ENCODE measurements at regions not wholly inside any gene's neighbourhood (a gene's known extent, or its start where the extent isn't known, plus 50 kb on each side); places are given as distances from the start of the nearest gene placed in this dataset.
"Not testable (repeated sequence)": the region's sequence is repeated elsewhere in the genome, so short reads cannot be mapped to it uniquely, and the experiment has no call there.

DNA sequence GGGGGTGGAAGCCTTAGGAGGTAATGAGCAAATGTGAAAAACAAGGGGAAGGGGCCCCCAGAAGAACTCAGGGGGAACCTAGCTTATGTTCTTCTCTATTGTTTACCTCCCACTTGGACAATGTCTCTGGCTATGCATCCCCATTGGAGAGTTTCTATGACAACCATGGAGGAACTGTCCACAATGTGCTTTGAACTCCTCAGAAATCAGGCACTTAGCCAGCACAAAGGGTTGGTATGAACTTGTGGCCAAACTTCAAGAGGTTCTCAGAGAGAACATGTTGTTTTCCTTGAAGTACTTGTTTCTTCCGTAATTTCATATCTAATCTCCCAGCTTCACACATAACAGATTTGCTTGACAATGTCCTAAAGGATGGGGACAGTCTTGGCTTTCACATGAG, 202.8 kb upstream of the PELI2 start:
- DNase-seq (ENCODE audit: low spot score): no peak
- no peak for TF ChIP-seq CTCF (IDR thresholded peaks at IDR 0.05; ENCODE audit: extremely low read depth, missing control alignments)

GRCh38 chr14:55919800-55920199, 198.4 kb upstream of the PELI2 start:
- not testable (repeated sequence) for DNase-seq (ENCODE audit: low spot score)

- DNase-seq (ENCODE audit: low spot score): no peak
- TF ChIP-seq CTCF (IDR thresholded peaks at IDR 0.05; ENCODE audit: extremely low read depth, missing control alignments): no peak
These were observed 196.7 kb upstream of the PELI2 start for GRCh38 chr14:55921511-55921910.

- no peak for TF ChIP-seq CTCF (IDR thresholded peaks at IDR 0.05; ENCODE audit: extremely low read depth, missing control alignments)
- no peak for DNase-seq (ENCODE audit: low spot score)
These were observed 192.2 kb upstream of the PELI2 start for GRCh38 chr14:55926007-55926406.

- DNase-seq (ENCODE audit: low spot score): no peak
- no peak for TF ChIP-seq CTCF (IDR thresholded peaks at IDR 0.05; ENCODE audit: extremely low read depth, missing control alignments)
These were observed 191.2 kb upstream of the PELI2 start for GRCh38 chr14:55927028-55927427.

DNA sequence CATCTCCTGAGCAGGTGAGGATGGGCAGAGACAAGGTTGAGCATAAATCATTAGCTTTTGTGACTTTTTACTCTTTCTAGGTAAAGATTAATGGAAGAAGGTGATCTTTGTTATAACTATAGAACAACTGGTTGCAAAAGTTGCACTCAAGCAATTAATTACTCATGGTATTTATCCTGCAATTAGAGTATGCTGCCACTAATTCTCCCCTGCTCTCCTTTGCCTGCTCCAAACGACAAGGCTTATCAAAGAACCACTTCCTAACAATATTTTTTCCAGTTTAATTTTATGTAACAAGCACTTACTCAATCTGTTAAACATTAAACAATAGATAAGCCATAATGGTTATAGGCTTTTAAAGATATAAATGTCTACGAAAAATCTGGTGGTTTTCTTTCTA, 189.9 kb upstream of the PELI2 start:
- DNase-seq (ENCODE audit: low spot score): no peak
- TF ChIP-seq CTCF (IDR thresholded peaks at IDR 0.05; ENCODE audit: extremely low read depth, missing control alignments): no peak

DNA sequence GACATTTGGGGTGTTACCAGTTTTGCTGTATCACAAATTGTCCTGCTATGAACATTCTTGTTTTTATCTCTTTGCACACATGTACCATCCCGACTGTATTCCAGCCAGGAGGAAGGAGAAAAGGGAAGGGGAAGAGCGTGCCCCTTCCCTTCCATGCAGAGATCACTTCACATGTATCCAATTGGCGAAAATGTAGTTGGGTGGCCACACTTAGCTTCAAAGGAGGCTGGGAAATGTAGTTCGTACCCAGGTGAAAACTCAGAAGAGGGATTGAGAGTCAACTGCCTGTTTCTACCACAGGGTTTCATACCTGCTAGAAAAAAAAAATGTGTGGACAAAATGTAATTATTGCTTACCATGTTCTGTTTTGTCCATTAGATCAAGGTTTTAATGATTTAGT, 189.1 kb upstream of the PELI2 start:
- DNase-seq (ENCODE audit: low spot score): no peak
- TF ChIP-seq CTCF (IDR thresholded peaks at IDR 0.05; ENCODE audit: extremely low read depth, missing control alignments): no peak

GRCh38 chr14:55930016-55930784, 188.0 kb upstream of the PELI2 start:
- no peak for TF ChIP-seq CTCF (IDR thresholded peaks at IDR 0.05; ENCODE audit: extremely low read depth, missing control alignments)
- DNase-seq (ENCODE audit: low spot score): no peak
